ENCODE measurements at regions not wholly inside any gene's neighbourhood (a gene's known extent, or its start where the extent isn't known, plus 50 kb on each side); places are given as distances from the start of the nearest gene placed in this dataset.

DNA sequence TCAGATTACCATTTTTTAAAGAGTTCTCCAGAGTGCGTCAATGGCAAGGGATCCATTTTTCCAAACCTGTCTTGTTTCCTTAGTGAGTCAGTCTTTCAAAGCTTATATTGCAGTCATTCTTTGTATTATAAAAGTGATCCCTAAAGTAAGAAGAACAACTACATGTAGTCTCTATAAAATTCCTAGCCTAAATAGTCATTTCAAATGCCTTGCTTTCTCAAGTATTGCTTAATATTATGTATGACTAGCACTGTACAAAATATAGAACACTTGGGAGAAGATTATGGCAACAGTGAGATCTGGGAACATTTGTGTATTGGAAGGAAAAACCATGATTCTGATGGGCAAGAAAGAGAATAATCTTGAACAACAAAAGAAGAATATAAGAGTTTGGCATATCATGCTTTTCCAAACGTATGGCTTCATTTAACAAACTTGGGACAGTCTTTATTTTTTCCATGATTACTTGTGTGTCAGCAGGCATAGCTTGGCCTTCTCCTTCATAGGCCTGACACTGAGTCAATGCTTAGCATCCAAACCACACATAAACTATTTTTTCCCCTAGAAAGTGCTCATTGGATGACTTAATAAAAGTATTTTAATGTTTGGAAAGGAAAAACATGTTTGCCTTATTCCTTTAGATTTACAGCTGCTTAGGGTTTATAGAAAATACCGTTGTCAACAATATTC is 547.4 kb downstream of the LTN1 start:
- DNase-seq = no peak

DNA sequence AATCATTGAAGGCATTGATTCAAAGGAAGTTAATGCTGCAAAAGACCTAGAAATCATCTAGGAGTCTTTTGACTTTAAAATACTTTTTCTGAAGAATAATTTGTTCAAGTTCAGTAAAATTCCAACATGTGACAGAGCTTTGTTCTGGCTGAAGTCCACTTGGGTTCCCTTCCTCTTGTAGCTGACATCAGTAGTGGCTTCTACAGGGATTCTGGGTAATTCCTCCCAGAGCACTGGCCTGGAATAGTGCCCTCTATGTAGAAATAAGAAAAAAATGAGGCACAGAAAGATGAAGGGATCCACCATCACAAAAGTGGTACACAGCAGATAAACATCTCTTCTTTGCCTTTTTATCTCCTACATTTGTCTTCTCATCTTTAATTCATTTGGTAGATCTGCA is 548.1 kb downstream of the LTN1 start:
- no peak for DNase-seq

DNA sequence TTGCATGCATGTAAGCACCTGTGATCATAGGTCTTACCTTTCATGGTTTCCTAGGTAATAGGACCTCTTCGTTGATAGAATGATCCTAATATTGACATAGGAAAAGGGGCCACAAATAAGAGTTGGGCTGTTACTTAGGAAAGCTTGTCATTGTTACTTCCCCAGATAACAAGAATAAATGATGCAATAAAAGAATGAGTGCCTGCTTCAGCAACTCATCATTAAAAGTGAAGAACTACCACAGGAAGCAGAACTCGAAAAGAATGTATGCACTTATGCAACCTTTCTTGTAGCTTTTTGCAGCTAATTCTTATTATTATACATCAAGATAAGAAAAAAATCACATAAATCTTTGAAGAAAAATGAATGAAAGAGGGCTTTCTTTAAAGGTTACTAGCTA is 548.6 kb downstream of the LTN1 start:
- DNase-seq = no peak

DNA sequence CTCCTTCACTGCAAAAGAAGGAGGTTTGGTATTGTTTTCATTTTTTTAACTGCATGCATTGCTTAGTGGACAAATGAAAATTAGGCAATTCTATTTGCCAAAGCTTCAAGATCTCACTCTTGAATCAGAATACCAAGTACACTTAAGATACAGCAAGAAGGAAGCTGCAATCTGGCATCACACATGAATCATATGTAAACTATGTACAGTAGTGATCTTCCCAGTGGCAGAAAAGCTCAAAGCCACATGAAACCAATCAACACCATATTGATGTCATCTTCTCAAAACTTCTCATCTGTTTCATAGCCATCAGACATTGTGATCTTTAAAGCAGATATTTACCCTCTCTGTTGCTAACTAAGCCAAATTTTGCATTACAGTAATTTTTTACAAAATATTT is 550.1 kb downstream of the LTN1 start:
- no peak for DNase-seq

DNA sequence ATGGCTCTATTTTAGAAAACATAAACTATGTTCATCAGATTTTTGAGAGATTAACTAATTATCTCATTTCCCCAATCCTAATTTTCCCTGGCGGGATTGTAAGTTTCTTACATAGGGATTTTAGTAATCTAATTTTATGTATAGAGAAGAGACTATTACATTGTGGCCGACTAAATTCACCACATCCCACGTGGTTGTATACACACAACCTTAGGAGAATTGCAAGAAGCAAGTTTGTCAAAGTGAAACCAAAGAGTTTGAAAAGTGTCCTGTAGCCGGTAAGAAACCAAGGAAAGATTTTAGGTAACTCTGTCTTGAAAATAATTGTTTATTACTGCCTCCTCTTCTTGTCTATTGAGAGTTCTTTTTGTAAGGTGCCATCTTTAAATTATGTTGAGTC is 550.6 kb downstream of the LTN1 start:
- no peak for DNase-seq

- DNase-seq = no peak
These were observed 552.9 kb downstream of the LTN1 start for GRCh38 chr21:28439788-28440187.

GRCh38 chr21:28439251-28439650 is 553.4 kb downstream of the LTN1 start:
- no peak for DNase-seq

GRCh38 chr21:28437061-28437460 is 555.6 kb downstream of the LTN1 start:
- no peak for DNase-seq

- no peak for DNase-seq
These were observed 556.3 kb downstream of the LTN1 start for GRCh38 chr21:28436286-28436932.

DNA sequence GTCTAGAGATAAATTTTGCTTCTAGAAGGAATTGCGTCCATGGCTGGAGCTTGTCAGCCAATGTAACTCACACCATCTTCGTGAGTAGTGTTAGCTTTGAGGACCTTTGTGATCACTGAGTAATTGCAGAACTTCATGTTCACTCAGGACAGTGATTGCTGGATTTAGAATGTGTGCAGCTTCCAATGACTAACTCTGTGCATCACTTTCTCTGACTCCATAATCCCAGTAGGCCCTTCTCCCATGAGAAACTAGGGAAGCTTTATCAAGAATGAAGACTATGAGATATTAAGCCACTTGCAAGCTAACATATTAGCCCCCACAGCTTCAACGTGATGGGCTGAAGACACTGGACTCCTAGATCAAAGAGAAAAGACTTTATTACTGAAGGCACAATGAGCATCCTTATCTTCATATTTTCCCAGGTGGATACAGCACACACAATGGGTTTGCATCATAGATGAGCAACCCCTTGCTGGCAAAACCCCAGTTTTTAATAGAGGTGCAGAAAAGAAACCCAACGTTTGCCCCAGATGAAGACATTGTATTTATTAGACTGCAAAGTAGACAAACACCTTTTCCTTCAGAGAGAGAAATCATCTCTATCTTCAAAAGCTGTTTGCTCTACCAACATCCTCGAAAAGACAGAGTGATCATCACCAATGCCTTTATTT is 561.0 kb downstream of the LTN1 start:
- DNase-seq = no peak

- DNase-seq = no peak
These were observed 561.7 kb downstream of the LTN1 start for GRCh38 chr21:28431022-28431421.

GRCh38 chr21:28429161-28429560 is 563.5 kb downstream of the LTN1 start:
- DNase-seq = no peak

DNA sequence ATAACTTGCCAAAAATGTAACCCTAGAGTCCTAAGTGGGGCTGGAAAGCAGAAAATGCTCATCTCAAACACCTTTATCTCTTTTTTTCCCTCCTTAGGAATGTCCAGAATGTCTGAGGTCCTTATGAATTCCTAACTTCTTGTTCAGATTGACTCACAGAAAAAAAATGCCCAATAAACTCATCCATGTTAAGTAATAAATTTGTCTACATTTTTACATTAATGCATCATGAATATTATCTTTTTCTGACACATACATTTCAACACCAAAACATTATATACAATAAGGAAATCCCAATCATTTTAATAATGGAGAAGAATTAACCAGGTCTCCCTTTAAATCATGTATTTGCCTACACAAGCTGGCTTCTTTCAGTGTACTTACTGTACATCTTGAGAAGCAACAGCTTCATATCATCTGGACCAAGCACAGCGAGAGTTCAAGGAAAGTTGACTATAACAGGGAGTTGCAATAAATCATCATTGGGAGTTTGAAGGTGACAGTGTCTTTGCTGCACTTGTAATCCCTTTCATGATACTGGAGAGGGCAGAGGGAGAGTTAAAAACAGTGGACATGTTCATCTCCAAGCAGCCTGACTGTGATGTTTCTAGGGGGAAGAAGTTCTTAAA is 565.2 kb downstream of the LTN1 start:
- DNase-seq = no peak

DNA sequence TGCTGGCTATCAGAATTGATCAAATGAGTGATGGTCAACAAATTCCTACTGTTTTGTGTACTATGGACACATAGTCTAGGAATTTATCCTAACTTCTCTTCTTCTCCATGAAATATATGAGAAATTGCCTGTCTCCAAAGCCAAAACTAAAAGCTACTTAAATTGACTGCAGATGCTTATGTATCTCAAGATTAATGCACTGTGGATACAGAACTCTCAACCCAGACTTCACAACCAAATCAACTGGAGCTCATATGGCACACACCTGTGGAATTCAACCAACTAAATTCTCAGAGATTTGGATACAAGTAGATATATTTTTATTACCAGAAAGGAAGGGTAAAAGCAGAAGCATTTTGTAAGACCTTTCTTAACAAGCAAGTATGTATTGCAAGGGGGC is 566.1 kb downstream of the LTN1 start:
- no peak for DNase-seq

DNA sequence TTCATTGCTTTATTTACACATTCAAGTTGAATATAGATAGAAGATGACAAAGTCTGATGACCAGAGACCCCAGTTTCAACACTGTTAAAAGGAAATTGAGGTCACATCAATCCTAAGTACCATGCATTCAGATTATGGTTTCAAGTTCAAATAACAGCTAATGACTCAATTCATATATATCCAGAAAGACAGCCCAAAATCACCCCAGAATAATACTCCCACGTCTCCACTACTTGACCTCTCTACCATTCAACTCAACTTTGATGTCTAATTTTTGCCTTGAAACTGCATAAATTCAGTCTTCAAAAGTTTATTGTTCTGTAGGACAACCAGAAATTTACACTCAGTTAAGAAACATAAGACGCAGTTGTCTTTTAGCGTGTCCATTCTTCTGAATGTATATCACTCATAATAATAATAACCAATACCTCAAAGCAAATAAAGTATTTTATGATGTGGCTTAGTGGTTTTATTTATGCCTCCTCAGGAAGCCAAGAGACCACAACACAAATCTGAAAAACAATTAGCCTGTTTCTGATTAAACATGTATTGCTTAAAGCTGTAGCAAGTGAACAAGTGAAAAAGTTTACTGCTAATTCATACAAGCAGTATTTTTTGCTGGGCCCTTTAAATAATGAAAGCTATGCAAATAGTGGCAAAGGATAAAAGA is 569.0 kb downstream of the LTN1 start:
- DNase-seq = no peak

DNA sequence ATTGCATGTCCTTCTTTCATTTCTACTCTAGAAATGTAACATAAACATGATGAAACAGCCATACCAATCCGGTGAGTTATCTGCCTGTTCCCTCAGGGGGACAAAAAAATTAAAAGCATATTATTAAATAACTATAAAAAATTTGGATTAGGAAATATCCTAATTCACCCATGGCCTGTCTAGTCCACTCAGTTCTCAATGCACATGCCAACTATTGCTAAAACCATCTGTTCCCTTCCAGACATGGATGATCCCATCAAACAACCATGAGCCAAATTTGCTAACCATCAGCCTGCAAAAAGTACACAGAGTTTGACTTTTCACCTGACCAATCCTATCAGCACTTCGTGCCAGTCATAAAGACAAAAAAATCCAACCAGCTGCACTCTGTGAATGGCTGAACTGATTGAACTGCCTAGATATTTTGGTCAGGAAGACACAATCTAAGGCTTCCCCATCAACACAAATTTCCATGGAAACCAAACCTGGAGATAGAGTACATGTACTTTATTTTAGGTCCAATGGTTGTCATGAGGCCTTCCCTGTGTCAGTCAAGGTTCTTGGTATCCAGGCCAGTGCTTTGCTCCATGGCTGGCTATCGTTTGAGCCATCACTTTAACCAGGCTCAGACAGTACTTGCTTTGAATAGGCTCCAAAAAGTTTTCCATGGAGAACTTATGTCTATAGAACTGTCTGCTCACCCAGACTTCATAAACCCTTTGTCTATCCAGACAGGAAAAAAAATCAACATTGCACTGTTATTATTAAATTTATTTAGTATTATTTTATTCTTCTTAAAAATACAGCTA is 570.8 kb downstream of the LTN1 start:
- DNase-seq = no peak

GRCh38 chr21:28419811-28420210 is 572.9 kb downstream of the LTN1 start:
- DNase-seq = no peak

GRCh38 chr21:28418726-28419514 is 573.8 kb downstream of the LTN1 start:
- no peak for DNase-seq

DNA sequence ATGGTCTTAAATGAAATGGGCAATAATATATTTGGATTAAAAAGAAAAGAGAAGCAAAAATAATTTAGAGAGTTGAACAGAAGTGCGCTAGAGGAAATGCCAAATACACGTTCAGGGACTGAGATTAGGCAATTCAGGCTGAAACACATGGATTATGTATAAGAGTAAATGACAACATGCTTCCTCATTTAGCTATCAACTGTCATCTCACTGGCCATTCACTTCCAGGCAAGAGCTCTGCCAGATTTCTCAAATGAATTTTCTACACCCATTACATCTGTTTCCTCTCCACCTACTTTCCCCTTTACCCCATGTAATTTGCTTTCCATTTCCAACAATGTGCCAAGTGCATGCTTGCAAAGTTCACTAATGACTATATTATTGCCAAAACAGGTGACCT is 582.4 kb downstream of the LTN1 start:
- no peak for DNase-seq

- DNase-seq = no peak
These were observed 590.1 kb downstream of the LTN1 start for GRCh38 chr21:28402616-28402989.

GRCh38 chr21:28397040-28397439 is 595.6 kb downstream of the LTN1 start:
- DNase-seq = no peak

GRCh38 chr21:28396421-28396820 is 596.3 kb downstream of the LTN1 start:
- DNase-seq = no peak

Data from stimulated activated CD4-positive, alpha-beta T cell treated with anti-CD3 and anti-CD28 coated beads, Interleukin-4, amount 100 ng/mL, for 24 hours (primary cell).